Left ventricle myocardium inferior (tissue), 1 donor: ENCODE measurements at regions not wholly inside any gene's neighbourhood (a gene's known extent, or its start where the extent isn't known, plus 50 kb on each side); places are given as distances from the start of the nearest gene placed in this dataset.

ENCODE experiments used
- DNase-seq: peaks from one replicate; pipeline ENCODE4 v3.0.0-alpha.2; 2020
- H3K27ac ChIP-seq: fragments of 200-600 bp; replicated peaks from 2 replicates; pipeline ENCODE4 v1.8.0; 2021
- H3K27me3 ChIP-seq: fragments of 200-600 bp; 2 replicates; pipeline ENCODE4 v1.8.0; 2021; ENCODE audit warnings: low read depth
- H3K36me3 ChIP-seq: fragments of 200-600 bp; 2 replicates; pipeline ENCODE4 v1.8.0; 2021
- H3K4me1 ChIP-seq: fragments of 200-600 bp; 2 replicates; pipeline ENCODE4 v1.8.0; 2021
- H3K4me3 ChIP-seq: fragments of 200-600 bp; 2 replicates; pipeline ENCODE4 v1.8.0; 2021; ENCODE audit warnings: mild to moderate bottlenecking, moderate library complexity
- H3K9me3 ChIP-seq: fragments of 200-600 bp; replicated peaks from 2 replicates; pipeline ENCODE4 v1.8.0; 2021
- CTCF ChIP-seq: fragments of 200-600 bp; IDR thresholded peaks from 2 replicates; pipeline ENCODE4 v1.8.0; 2021; ENCODE audit warnings: antibody characterized with exemption, mild to moderate bottlenecking, borderline replicate concordance
- intact Hi-C: fragments of 100-400 bp; cut with micrococcal nuclease; formaldehyde crosslinking; loops from one replicate; pipeline ENCODE4 v1.11.0; 2022
- donor health status: DM: no; HTN: yes; CAD: no; lungs with severe emphysema.

GRCh38 chr13:24613755-24614154 lies 66.5 kb upstream of the ATP12A start:
- H3K36me3 ChIP-seq = no peaks in the 10 kb centered on the region
- no peak overlapping the region for H3K4me3 ChIP-seq
- no peaks in the 10 kb centered on the region for H3K9me3 ChIP-seq
- TF ChIP-seq CTCF = no peak
- no peaks in the 10 kb centered on the region for H3K27me3 ChIP-seq
- intact Hi-C loops = no loop called here
- H3K4me1 ChIP-seq = no peaks in the 10 kb centered on the region
- H3K27ac ChIP-seq = no peak overlapping the region
- DNase-seq = no peak

- TF ChIP-seq CTCF = no peak
- DNase-seq = no peak
- no peak overlapping the region for H3K27ac ChIP-seq
- H3K4me3 ChIP-seq = no peak overlapping the region
- no peaks in the 10 kb centered on the region for H3K9me3 ChIP-seq
- no peaks in the 10 kb centered on the region for H3K27me3 ChIP-seq
- no peaks in the 10 kb centered on the region for H3K4me1 ChIP-seq
- intact Hi-C loops = no loop called here
- H3K36me3 ChIP-seq = no peaks in the 10 kb centered on the region
Observed at GRCh38 chr13:24614306-24615080, 65.7 kb upstream of the ATP12A start.

GRCh38 chr13:24615114-24615513 lies 65.1 kb upstream of the ATP12A start:
- Histone ChIP-seq H3K27ac (no peak overlapping the region), H3K9me3 (no peaks in the 10 kb centered on the region), H3K27me3 (no peaks in the 10 kb centered on the region), H3K4me3 (no peak overlapping the region), H3K36me3 (no peaks in the 10 kb centered on the region), H3K4me1 (no peaks in the 10 kb centered on the region)
- intact Hi-C loops = no loop called here
- TF ChIP-seq CTCF = no peak
- DNase-seq = no peak

GRCh38 chr13:24615911-24616472 lies 64.2 kb upstream of the ATP12A start:
- no peak for DNase-seq
- no peaks in the 10 kb centered on the region for H3K27me3 ChIP-seq
- intact Hi-C loops = no loop called here
- H3K36me3 ChIP-seq = no peaks in the 10 kb centered on the region
- H3K9me3 ChIP-seq = no peaks in the 10 kb centered on the region
- no peak overlapping the region for H3K4me3 ChIP-seq
- H3K4me1 ChIP-seq = no peaks in the 10 kb centered on the region
- no peak overlapping the region for H3K27ac ChIP-seq
- no peak for TF ChIP-seq CTCF

- TF ChIP-seq CTCF = no peak
- Histone ChIP-seq H3K4me3 (no peak overlapping the region), H3K36me3 (no peaks in the 10 kb centered on the region), H3K9me3 (no peaks in the 10 kb centered on the region), H3K27ac (no peak overlapping the region), H3K27me3 (no peaks in the 10 kb centered on the region), H3K4me1 (no peaks in the 10 kb centered on the region)
- intact Hi-C loops = no loop called here
- no peak for DNase-seq
Observed at GRCh38 chr13:24616514-24616913, 63.7 kb upstream of the ATP12A start.
